Lung (tissue), 11 donors: ENCODE measurements at regions not wholly inside any gene's neighbourhood (a gene's known extent, or its start where the extent isn't known, plus 50 kb on each side); places are given as distances from the start of the nearest gene placed in this dataset.

ENCODE experiments used
- ATAC-seq: fragments of 200-7000 bp; cut with Tn5 transposase; one replicate; pipeline ENCODE4 v1.9.1; 2020; ENCODE audit warnings: moderate number of reproducible peaks; ENCODE audit not compliant: insufficient read depth, low FRiP score
- DNase-seq, 3 donors: peaks; one replicate each; pipeline ENCODE4 v3.0.0-alpha.2; 2013 to 2017
- H3K27ac ChIP-seq, 2 donors: one replicate each; pipeline ENCODE4 v1.5.1; 2013; ENCODE audit warnings: mild to moderate bottlenecking in 2 of 2, moderate library complexity in 2 of 2, control low read depth in 1 of 2, inconsistent platforms in 1 of 2, low read depth in 1 of 2, low read length in 1 of 2
- H3K27me3 ChIP-seq, 3 donors: one replicate each; pipeline ENCODE4 v1.5.1; 2013; ENCODE audit warnings: low read length in 2 of 3; ENCODE audit not compliant: control insufficient read depth in 3 of 3, insufficient read depth in 3 of 3
- H3K36me3 ChIP-seq, 4 donors: one replicate each; pipeline ENCODE4 v1.5.1; 2013; ENCODE audit warnings: low read length in 4 of 4, mild to moderate bottlenecking in 1 of 4, moderate library complexity in 1 of 4; ENCODE audit not compliant: control insufficient read depth in 4 of 4, insufficient read depth in 4 of 4
- H3K4me1 ChIP-seq, 5 donors: one replicate each; pipeline ENCODE4 v1.5.1; 2013; ENCODE audit warnings: low read length in 5 of 5, mild to moderate bottlenecking in 2 of 5, moderate library complexity in 1 of 5; ENCODE audit not compliant: control insufficient read depth in 5 of 5, insufficient read depth in 5 of 5
- H3K4me3 ChIP-seq: one replicate; pipeline ENCODE4 v1.5.1; 2013; ENCODE audit warnings: mild to moderate bottlenecking, control low read depth, moderate library complexity
- H3K9ac ChIP-seq, 2 donors: one replicate each; pipeline ENCODE4 v1.5.1; 2013; ENCODE audit warnings: low read length in 2 of 2, control low read depth in 1 of 2; ENCODE audit not compliant: insufficient read depth in 1 of 2
- H3K9me3 ChIP-seq, 4 donors: one replicate each; pipeline ENCODE4 v1.5.1; 2013; ENCODE audit warnings: low read length in 3 of 4, mild to moderate bottlenecking in 1 of 4, moderate library complexity in 1 of 4; ENCODE audit not compliant: control insufficient read depth in 4 of 4, insufficient read depth in 3 of 4
- WGBS, 2 donors: extraction: QIAGEN DNeasy Blood & Tissue Kit; methylation state at CpG; one replicate each; pipeline ENCODE4 v1.1.7; 2013; 5-methylcytosine and 5-hydroxymethylcytosine counted together
- TF ChIP-seq, protein P1 (sequence below): IDR thresholded peaks from 2 replicates; pipeline ENCODE4 v1.5.1; 2012; ENCODE audit warnings: mild to moderate bottlenecking; ENCODE audit errors: control extremely low read depth, extremely low read depth
- donor health status: control.
- donor health status: control.
- donor health status: Bipolar disorder and iron deficiency.
- donor health status: healthy.
- donor health status: DM: yes; HTN: yes; CAD: no.

DNA sequence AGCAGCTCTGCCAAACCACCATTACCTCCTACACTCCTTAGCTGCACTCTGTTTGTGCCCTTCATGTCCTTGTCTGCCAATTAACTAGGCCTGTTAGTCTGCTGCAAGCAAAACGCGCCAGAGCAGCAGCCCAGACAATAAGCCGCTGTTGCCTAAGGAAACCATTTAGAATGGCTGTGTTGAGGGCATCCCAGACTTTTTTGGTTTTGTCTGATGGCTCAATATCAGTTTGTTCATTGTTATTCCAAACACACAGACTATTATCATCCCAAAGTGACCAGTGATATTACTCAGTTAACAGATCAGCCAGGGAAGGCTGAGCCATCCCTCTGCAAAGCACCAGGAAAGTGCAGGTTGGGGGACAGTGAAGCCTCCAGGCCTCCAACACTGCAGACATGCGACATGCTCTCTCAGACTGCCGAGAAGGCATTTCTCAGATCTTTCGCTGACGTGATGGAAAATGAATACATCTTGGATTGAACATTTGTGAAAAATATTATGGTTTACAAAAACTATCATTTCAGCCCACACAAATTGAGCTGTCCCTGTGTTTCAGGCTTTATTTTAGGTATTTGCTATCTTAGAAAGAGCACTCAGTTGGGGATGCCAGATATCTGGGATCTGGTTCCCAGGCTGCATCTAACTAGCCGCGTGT is 182.0 kb upstream of the HNRNPA3 start:
- Histone ChIP-seq H3K4me1 (peaks cover 0 to 21% (median 6%) of the 10 kb centered on the region in 5 donors), H3K36me3 (no peaks in the 10 kb centered on the region), H3K27ac (no peak overlapping the region), H3K9ac (peak overlapping the region in 1 of 2 donors; percentile 19), H3K4me3 (no peak overlapping the region), H3K9me3 (peaks cover 0 to under 1% (median 0%) of the 10 kb centered on the region in 4 donors), H3K27me3 (no peaks in the 10 kb centered on the region)
- 85 to 93% methylated on average over 9 of the region's 9 CpGs for WGBS, 2 donors
- TF ChIP-seq, protein P1, sequence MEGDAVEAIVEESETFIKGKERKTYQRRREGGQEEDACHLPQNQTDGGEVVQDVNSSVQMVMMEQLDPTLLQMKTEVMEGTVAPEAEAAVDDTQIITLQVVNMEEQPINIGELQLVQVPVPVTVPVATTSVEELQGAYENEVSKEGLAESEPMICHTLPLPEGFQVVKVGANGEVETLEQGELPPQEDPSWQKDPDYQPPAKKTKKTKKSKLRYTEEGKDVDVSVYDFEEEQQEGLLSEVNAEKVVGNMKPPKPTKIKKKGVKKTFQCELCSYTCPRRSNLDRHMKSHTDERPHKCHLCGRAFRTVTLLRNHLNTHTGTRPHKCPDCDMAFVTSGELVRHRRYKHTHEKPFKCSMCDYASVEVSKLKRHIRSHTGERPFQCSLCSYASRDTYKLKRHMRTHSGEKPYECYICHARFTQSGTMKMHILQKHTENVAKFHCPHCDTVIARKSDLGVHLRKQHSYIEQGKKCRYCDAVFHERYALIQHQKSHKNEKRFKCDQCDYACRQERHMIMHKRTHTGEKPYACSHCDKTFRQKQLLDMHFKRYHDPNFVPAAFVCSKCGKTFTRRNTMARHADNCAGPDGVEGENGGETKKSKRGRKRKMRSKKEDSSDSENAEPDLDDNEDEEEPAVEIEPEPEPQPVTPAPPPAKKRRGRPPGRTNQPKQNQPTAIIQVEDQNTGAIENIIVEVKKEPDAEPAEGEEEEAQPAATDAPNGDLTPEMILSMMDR, result no peak
- DNase-seq, result peak in 2 of 3 donors; percentile 32 to 34
- no peak for ATAC-seq

DNA sequence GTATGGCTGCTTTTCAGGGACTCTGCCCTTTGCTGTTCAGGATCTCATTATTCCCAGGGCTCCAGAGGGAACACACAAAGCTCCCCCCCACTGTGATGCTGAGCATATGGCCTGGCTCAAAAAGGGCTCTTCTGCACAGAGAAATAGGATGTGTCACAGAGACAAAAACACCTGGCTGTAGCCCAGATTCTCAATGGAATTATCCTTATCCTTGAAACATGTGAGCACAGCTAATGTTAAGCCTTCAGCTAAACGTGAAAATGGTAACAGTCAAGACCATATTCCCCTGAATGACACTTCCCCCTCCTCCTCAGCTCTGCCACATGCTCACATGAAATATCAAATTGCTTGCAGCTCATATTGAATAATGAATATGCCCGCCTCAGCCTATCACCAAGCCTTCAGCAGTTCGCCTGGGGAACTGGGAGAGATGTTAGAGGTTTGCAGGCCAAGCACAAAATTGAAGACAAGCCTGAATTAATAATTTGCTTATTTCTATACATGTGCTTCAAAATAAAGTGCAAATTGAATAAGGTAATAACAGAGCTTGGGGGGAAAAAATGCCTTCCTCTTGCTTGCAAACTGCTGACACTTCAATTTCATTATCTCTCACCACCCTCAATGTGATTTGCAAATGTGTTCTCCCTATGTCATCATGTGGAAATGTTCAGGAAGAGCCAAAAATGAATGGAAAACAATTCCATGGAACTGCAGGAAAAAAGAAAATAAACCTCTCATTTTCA is 181.0 kb upstream of the HNRNPA3 start:
- ATAC-seq (no peak), DNase-seq (peak in 2 of 3 donors; percentile 22 to 59)
- TF ChIP-seq, protein P1, result no peak
- no peak overlapping the region for H3K4me3 ChIP-seq
- no peaks in the 10 kb centered on the region for H3K36me3 ChIP-seq
- 71 to 73% methylated on average over 3 of the region's 3 CpGs for WGBS, 2 donors
- no peaks in the 10 kb centered on the region for H3K27me3 ChIP-seq
- H3K9me3 ChIP-seq, result peaks cover 0 to 2% (median 0%) of the 10 kb centered on the region in 4 donors
- H3K27ac ChIP-seq, result no peak overlapping the region
- H3K9ac ChIP-seq, result no peak overlapping the region
- H3K4me1 ChIP-seq, result peaks cover 0 to 21% (median 6%) of the 10 kb centered on the region in 5 donors

DNA sequence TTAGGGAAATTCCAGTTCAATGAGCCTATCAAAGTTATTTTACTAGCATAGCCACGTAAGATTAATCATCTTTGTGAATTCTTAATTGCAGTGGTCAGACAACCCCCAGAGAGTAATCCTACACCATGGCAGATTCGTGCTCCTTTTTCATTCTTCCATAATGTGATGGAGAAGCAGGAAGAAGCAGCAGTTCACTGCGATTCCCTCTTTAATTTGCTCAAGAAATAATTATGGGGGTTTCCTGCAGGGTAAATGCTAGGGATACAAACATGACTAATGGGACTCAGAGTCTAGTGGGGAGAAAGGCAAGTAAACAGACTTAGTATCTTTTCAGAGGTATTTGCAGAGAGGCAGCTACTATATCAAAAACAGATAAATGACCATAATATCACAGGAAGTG is 175.8 kb upstream of the HNRNPA3 start:
- peaks cover 0 to 2% (median 0%) of the 10 kb centered on the region in 4 donors for H3K9me3 ChIP-seq
- no peaks in the 10 kb centered on the region for H3K36me3 ChIP-seq
- WGBS, 2 donors, result 64 to 82% methylated on average over 3 of the region's 3 CpGs
- ATAC-seq (no peak), DNase-seq (no peak)
- H3K27me3 ChIP-seq, result peaks cover 0 to 2% (median 0%) of the 10 kb centered on the region in 3 donors
- no peak overlapping the region for H3K9ac ChIP-seq
- no peak overlapping the region for H3K4me3 ChIP-seq
- TF ChIP-seq, protein P1, result no peak
- peaks cover 0 to 2% (median 0%) of the 10 kb centered on the region in 5 donors for H3K4me1 ChIP-seq
- H3K27ac ChIP-seq, result no peak overlapping the region
